ENCODE measurements at regions not wholly inside any gene's neighbourhood (a gene's known extent, or its start where the extent isn't known, plus 50 kb on each side); places are given as distances from the start of the nearest gene placed in this dataset.

DNA sequence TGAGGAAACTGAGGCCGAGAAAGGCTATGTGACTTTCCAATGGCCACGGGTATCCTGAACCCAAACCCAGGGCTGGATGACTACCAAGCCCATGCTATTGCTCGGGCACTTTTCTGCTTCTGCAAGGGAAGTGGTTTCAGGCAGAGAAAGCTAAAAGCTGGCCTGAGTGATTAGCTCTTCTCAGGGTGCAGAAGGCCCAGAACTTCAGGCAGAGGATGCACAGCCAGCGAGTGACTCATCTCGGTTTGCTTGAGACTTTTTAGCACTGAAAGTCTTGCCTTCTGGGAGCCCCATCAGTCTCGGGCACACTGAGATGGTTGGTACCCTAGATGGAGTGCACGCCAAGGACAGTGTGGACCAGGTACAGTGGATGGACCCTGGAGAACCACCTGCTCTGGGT is 129.5 kb upstream of the SDK2 start:
- TF ChIP-seq EZH2 (IDR thresholded peaks at IDR 0.05; ENCODE audit: low read length, unreplicated experiment) (no peak), EZH2phosphoT487 (IDR thresholded peaks at IDR 0.05; ENCODE audit: borderline replicate concordance, low read length) (no peak)
- TF ChIP-seq, protein P1, sequence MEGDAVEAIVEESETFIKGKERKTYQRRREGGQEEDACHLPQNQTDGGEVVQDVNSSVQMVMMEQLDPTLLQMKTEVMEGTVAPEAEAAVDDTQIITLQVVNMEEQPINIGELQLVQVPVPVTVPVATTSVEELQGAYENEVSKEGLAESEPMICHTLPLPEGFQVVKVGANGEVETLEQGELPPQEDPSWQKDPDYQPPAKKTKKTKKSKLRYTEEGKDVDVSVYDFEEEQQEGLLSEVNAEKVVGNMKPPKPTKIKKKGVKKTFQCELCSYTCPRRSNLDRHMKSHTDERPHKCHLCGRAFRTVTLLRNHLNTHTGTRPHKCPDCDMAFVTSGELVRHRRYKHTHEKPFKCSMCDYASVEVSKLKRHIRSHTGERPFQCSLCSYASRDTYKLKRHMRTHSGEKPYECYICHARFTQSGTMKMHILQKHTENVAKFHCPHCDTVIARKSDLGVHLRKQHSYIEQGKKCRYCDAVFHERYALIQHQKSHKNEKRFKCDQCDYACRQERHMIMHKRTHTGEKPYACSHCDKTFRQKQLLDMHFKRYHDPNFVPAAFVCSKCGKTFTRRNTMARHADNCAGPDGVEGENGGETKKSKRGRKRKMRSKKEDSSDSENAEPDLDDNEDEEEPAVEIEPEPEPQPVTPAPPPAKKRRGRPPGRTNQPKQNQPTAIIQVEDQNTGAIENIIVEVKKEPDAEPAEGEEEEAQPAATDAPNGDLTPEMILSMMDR (conservative IDR thresholded peaks at IDR 0.05; ENCODE audit: low read depth, low read length): no peak

Data from PC-3 (cell line).